Brain microvascular endothelial cell (primary cell): ENCODE measurements at regions not wholly inside any gene's neighbourhood (a gene's known extent, or its start where the extent isn't known, plus 50 kb on each side); places are given as distances from the start of the nearest gene placed in this dataset.

ENCODE experiments used
- DNase-seq: peaks from one replicate; pipeline ENCODE4 v3.0.0-alpha.2; 2020
- H3K27ac ChIP-seq: fragments of 250-450 bp; sonication (Bioruptor Pico); 2 replicates; pipeline ENCODE4 v1.5.1; 2020; ENCODE audit warnings: mild to moderate bottlenecking, moderate library complexity
- H3K27me3 ChIP-seq: fragments of 250-450 bp; sonication (Bioruptor Pico); replicated peaks from 2 replicates; pipeline ENCODE4 v1.5.1; 2020; ENCODE audit warnings: mild to moderate bottlenecking
- H3K36me3 ChIP-seq: fragments of 250-450 bp; sonication (Bioruptor Pico); replicated peaks from 2 replicates; pipeline ENCODE4 v1.5.1; 2020; ENCODE audit warnings: mild to moderate bottlenecking
- H3K4me3 ChIP-seq: 2 replicates; pipeline ENCODE4 v1.5.1; 2011; ENCODE audit warnings: low read depth, mild to moderate bottlenecking, control low read depth, low read length, moderate library complexity
- CTCF ChIP-seq: IDR thresholded peaks from 2 replicates; pipeline ENCODE4 v1.5.1; 2011; ENCODE audit warnings: low read depth, mild to moderate bottlenecking, moderate library complexity, low read length, control low read depth, inconsistent platforms; ENCODE audit errors: missing control alignments
- in situ Hi-C: cut with HindIII; loops from 2 replicates; pipeline ENCODE4 v1.10.0; 2017; ENCODE audit warnings: low sequenced_read_pairs, low pct_ligation_motif_present

- no peak for TF ChIP-seq CTCF
- H3K4me3 ChIP-seq = no peak overlapping the region
- no peak for DNase-seq
- in situ Hi-C loops = no loop called here
- H3K36me3 ChIP-seq = no peaks in the 10 kb centered on the region
- no peaks in the 10 kb centered on the region for H3K27me3 ChIP-seq
- H3K27ac ChIP-seq = no peak overlapping the region
Measured at GRCh38 chr3:20809356-20809755, 623.4 kb upstream of the SGO1 start.

GRCh38 chr3:20808864-20809263 lies 622.9 kb upstream of the SGO1 start:
- TF ChIP-seq CTCF = no peak
- Histone ChIP-seq H3K36me3 (no peaks in the 10 kb centered on the region), H3K27me3 (no peaks in the 10 kb centered on the region), H3K27ac (no peak overlapping the region), H3K4me3 (no peak overlapping the region)
- in situ Hi-C loops = no loop called here
- DNase-seq = no peak

GRCh38 chr3:20798666-20799065 lies 612.7 kb upstream of the SGO1 start:
- no peak overlapping the region for H3K27ac ChIP-seq
- in situ Hi-C loops = no loop called here
- H3K27me3 ChIP-seq = no peaks in the 10 kb centered on the region
- H3K4me3 ChIP-seq = no peak overlapping the region
- no peaks in the 10 kb centered on the region for H3K36me3 ChIP-seq
- DNase-seq = no peak
- TF ChIP-seq CTCF = no peak

- no peak for TF ChIP-seq CTCF
- no peaks in the 10 kb centered on the region for H3K36me3 ChIP-seq
- H3K27ac ChIP-seq = no peak overlapping the region
- H3K27me3 ChIP-seq = no peaks in the 10 kb centered on the region
- in situ Hi-C loops = no loop called here
- no peak overlapping the region for H3K4me3 ChIP-seq
- no peak for DNase-seq
Measured at GRCh38 chr3:20787005-20787404, 601.0 kb upstream of the SGO1 start.

GRCh38 chr3:20776692-20777091 lies 590.7 kb upstream of the SGO1 start:
- Histone ChIP-seq H3K27me3 (no peaks in the 10 kb centered on the region), H3K4me3 (no peak overlapping the region), H3K27ac (no peak overlapping the region), H3K36me3 (no peaks in the 10 kb centered on the region)
- DNase-seq = no peak
- TF ChIP-seq CTCF = no peak
- in situ Hi-C loops = no loop called here

GRCh38 chr3:20776286-20776685 lies 590.3 kb upstream of the SGO1 start:
- TF ChIP-seq CTCF = no peak
- Histone ChIP-seq H3K36me3 (no peaks in the 10 kb centered on the region), H3K27ac (no peak overlapping the region), H3K27me3 (no peaks in the 10 kb centered on the region), H3K4me3 (no peak overlapping the region)
- in situ Hi-C loops = no loop called here
- DNase-seq = no peak
